Heart right ventricle (tissue), 16 donors: ENCODE measurements at regions not wholly inside any gene's neighbourhood (a gene's known extent, or its start where the extent isn't known, plus 50 kb on each side); places are given as distances from the start of the nearest gene placed in this dataset.

Experiments
- ATAC-seq, 8 donors: fragments of 200-7000 bp; cut with Tn5 transposase; one replicate each; pipeline ENCODE4 v1.9.1; 2020; ENCODE audit warnings: mild to moderate bottlenecking in 8 of 8, moderate library complexity in 8 of 8, moderate number of reproducible peaks in 1 of 8
- DNase-seq, 2 donors: peaks; one replicate each; pipeline ENCODE4 v3.0.0-alpha.2; 2020
- H3K27ac ChIP-seq, 10 donors: fragments of 200-600 bp; sonication (generic) in 2 of 10; one replicate each; pipeline versions ENCODE4 v1.5.0 to v1.8.0; 2020 to 2022; ENCODE audit warnings: mild to moderate bottlenecking in 3 of 10
- H3K27me3 ChIP-seq, 7 donors: fragments of 200-600 bp; one replicate each; pipeline ENCODE4 v1.8.0; 2021 to 2022; ENCODE audit warnings: mild to moderate bottlenecking in 2 of 7
- H3K36me3 ChIP-seq, 9 donors: fragments of 200-600 bp; sonication (generic) in 1 of 9; one replicate each; pipeline versions ENCODE4 v1.5.0 to v1.8.0; 2020 to 2022; ENCODE audit warnings: mild to moderate bottlenecking in 2 of 9
- H3K4me1 ChIP-seq, 9 donors: fragments of 200-600 bp; sonication (generic) in 1 of 9; one replicate each; pipeline versions ENCODE4 v1.5.0 to v1.8.0; 2020 to 2022; ENCODE audit warnings: mild to moderate bottlenecking in 4 of 9
- H3K4me3 ChIP-seq, 10 donors: fragments of 200-600 bp; sonication (generic) in 2 of 10; one replicate each; pipeline versions ENCODE4 v1.5.0 to v1.8.0; 2020 to 2022; ENCODE audit warnings: mild to moderate bottlenecking in 7 of 10, moderate library complexity in 2 of 10
- H3K9me3 ChIP-seq, 11 donors: fragments of 200-600 bp in 10 of 11; sonication (generic) in 2 of 11; one replicate each; pipeline versions ENCODE4 v1.5.0 to v1.8.0; 2013 to 2022; ENCODE audit warnings: mild to moderate bottlenecking in 2 of 11, control low read depth in 1 of 11, moderate library complexity in 1 of 11
- CTCF ChIP-seq, 9 donors: fragments of 200-600 bp; sonication (generic) in 2 of 9; IDR thresholded peaks; one replicate each; pipeline versions ENCODE4 v1.5.0 to v1.8.0; 2021 to 2022; ENCODE audit warnings: antibody characterized with exemption in 9 of 9, mild to moderate bottlenecking in 5 of 9, moderate library complexity in 1 of 9
- whole genome bisulfite sequencing, 2 donors: extraction: QIAGEN DNeasy Blood & Tissue Kit; methylation state at CpG; one replicate each; pipeline ENCODE4 v1.1.7; 2013; ENCODE audit warnings: inconsistent platforms in 1 of 2; 5-methylcytosine and 5-hydroxymethylcytosine counted together
- intact Hi-C, 10 donors: fragments of 100-400 bp; cut with DNase I; formaldehyde crosslinking; loops; one replicate each; pipeline versions ENCODE4 v1.11.1 to v1.14.2; 2022
- donor health status: Arrhythmogenic right ventricular cardiomyopathy.
- donor health status: ischemic (EF 13 %, LVEDD 7.1; RV severe dilation, severe dysfunction).
- donor health status: healthy with polysubstance abuse.
- donor health status: DM: no; HTN: yes; CAD: no.
- donor health status: DM: no; HTN: no; CAD: no.
- donor health status: ischemic (EF 25% LVEDD 6.9; RV normal size, moderate dysfunction).
- donor health status: ischemic (EF 25% LVEDD 5.7; RV mildly dilated, moderate dysfunction).
- donor health status: healthy.
- donor health status: DM: yes; HTN: yes; CAD: no.
- donor health status: Ischemic cardiomyopathy.
- donor health status: ischemic (EF 35%, LVEDD 5.7; RV mildly dilated, moderate dysfunction).
- donor health status: nonischemic (EF 11% LVEDD 7.7; RV severe dilation, severe dysfunction).
- donor health status: DM: yes; HTN: yes; CAD: no.
- donor health status: PGD.
- donor health status: ischemic (EF 29% LVEDD 5.4; RV normal size, mild dysfunction).
- donor health status: nonischemic (EF 23%, LVEDD 6.1; RV moderate dilation, normal function).

GRCh38 chr9:129270205-129270604, 92.1 kb upstream of the IER5L start:
- no peaks in the 10 kb centered on the region for H3K27me3 ChIP-seq
- ATAC-seq (no peak), DNase-seq (no peak)
- peaks cover 0 to 16% (median 0%) of the 10 kb centered on the region in 9 donors for H3K4me1 ChIP-seq
- no peaks in the 10 kb centered on the region for H3K9me3 ChIP-seq
- no peak for TF ChIP-seq CTCF (IDR thresholded peaks at IDR 0.05)
- intact Hi-C loops: loop anchor here in 1 of 10 donors (5.0 kb wide), 1 partner anchor 42 kb away; no protein-coding TSS in a partner anchor
- 94 to 95% methylated on average over 10 of the region's 10 CpGs for WGBS, 2 donors
- H3K27ac ChIP-seq: peak overlapping the region in 1 of 10 donors; percentile 15
- H3K36me3 ChIP-seq: no peaks in the 10 kb centered on the region
- H3K4me3 ChIP-seq: no peak overlapping the region

- ATAC-seq: no peak
- intact Hi-C loops: no loop called here
These were observed 89.1 kb upstream of the IER5L start for GRCh38 chr9:129267141-129267540.

GRCh38 chr9:129266536-129266935, 88.5 kb upstream of the IER5L start:
- WGBS, 2 donors: 72 to 81% methylated on average over 5 of the region's 5 CpGs
- DNase-seq: no peak

More at GRCh38 chr9:129267141-129267540, 89.1 kb upstream of the IER5L start:
- DNase-seq: no peak
- Histone ChIP-seq H3K9me3 (no peaks in the 10 kb centered on the region), H3K4me1 (peaks cover 0 to 22% (median 2%) of the 10 kb centered on the region in 9 donors), H3K27ac (no peak overlapping the region), H3K27me3 (no peaks in the 10 kb centered on the region), H3K36me3 (no peaks in the 10 kb centered on the region), H3K4me3 (no peak overlapping the region)
- no peak for TF ChIP-seq CTCF (IDR thresholded peaks at IDR 0.05)
- 90% methylated on average over 10 of the region's 10 CpGs for WGBS, 2 donors

GRCh38 chr9:129264388-129264787, 86.3 kb upstream of the IER5L start:
- Histone ChIP-seq H3K27ac (no peak overlapping the region), H3K9me3 (no peaks in the 10 kb centered on the region), H3K4me3 (no peak overlapping the region), H3K27me3 (peaks cover 0 to 1% (median 0%) of the 10 kb centered on the region in 7 donors), H3K4me1 (peaks cover 0 to 18% (median 5%) of the 10 kb centered on the region in 9 donors), H3K36me3 (no peaks in the 10 kb centered on the region)
- TF ChIP-seq CTCF (IDR thresholded peaks at IDR 0.05): no peak
- no peak for DNase-seq
- intact Hi-C loops: no loop called here
- 75% methylated on average over 5 of the region's 5 CpGs; no CpG with 5 or more reads in 1 of the 2 donors for WGBS, 2 donors
- no peak for ATAC-seq

More at GRCh38 chr9:129266536-129266935, 88.5 kb upstream of the IER5L start:
- no peak overlapping the region for H3K4me3 ChIP-seq
- intact Hi-C loops: no loop called here
- no peaks in the 10 kb centered on the region for H3K9me3 ChIP-seq
- H3K4me1 ChIP-seq: peaks cover 0 to 25% (median 5%) of the 10 kb centered on the region in 9 donors
- ATAC-seq: no peak
- no peak for TF ChIP-seq CTCF (IDR thresholded peaks at IDR 0.05)
- no peak overlapping the region for H3K27ac ChIP-seq
- no peaks in the 10 kb centered on the region for H3K36me3 ChIP-seq
- no peaks in the 10 kb centered on the region for H3K27me3 ChIP-seq
